ENCODE measurements at regions not wholly inside any gene's neighbourhood (a gene's known extent, or its start where the extent isn't known, plus 50 kb on each side); places are given as distances from the start of the nearest gene placed in this dataset.
"Not testable (repeated sequence)": the region's sequence is repeated elsewhere in the genome, so short reads cannot be mapped to it uniquely, and the experiment has no call there.

DNA sequence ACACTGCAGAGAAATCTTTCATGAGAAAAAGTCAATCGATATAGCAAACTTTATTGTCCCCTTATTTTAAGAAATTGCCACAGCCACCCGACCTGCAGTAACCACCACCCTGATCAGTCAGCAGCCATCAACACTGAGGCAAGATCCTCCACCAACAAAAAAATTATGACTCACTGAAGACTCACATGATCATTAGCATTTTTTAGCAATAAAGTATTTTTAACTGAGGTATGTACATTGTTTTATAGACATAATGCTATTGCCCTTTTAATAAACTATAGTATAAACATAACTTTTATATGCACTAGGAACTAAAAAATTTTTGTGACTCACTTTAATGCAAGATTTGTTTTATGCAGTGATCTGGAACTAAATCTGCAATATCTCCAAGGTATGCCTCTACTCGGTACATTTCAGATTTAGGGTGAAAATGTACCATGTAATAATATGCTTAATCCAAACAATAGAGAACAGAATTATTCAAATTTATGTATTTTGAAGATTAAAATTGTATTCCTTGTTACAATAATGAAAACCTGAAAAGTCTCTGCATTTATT lies 79.2 kb upstream of the CEP126 start:
- DNase-seq (ENCODE audit: low read depth, low spot score), result no peak
- in situ Hi-C loops (cut with HindIII; ENCODE audit: low pct_unique_long_range_greater_than_20kb, low sequenced_read_pairs), result no loop called here

DNA sequence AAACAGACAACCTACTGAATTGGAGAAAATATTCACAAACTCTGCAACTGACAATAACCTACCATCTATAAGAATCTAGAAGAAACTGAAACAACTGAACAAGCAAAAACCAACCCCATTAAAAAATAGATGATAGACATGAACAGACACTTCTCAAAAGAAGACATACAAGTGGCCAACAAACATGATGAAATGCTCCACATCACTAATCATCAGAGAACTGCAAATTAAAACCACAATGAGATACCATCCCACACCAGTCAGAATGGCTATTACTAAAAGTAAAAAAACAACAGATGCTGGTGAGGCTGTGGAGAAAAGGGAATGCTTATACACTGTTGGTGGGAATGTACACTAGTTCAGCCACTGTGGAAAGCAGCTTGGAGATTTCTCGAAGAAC lies 84.3 kb upstream of the CEP126 start:
- in situ Hi-C loops (cut with HindIII; ENCODE audit: low pct_unique_long_range_greater_than_20kb, low sequenced_read_pairs); DNase-seq (ENCODE audit: low read depth, low spot score): not testable (repeated sequence)

GRCh38 chr11:101825531-101825930 lies 89.3 kb upstream of the CEP126 start:
- in situ Hi-C loops (cut with HindIII; ENCODE audit: low pct_unique_long_range_greater_than_20kb, low sequenced_read_pairs), result no loop called here
- DNase-seq (ENCODE audit: low read depth, low spot score), result no peak

DNA sequence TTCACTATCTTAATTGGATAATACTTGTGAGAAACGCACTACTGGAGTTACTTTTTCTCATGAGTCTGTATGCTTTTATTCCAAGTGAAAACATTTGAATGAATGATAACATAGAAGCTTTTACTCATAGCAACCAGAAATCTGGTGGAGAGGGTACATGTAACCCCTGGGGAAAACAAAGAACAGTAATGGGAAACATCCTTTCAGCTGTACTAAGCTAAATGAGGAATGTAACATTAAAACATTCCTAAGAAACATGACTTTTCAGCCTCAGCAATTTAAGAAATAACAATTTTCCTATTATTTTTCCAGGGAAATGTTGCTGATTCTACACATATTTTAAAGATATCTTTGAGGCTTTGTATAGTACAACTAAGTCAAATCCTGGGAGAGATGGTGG lies 97.2 kb upstream of the CEP126 start:
- no peak for DNase-seq (ENCODE audit: low read depth, low spot score)
- in situ Hi-C loops (cut with HindIII; ENCODE audit: low pct_unique_long_range_greater_than_20kb, low sequenced_read_pairs), result no loop called here

DNA sequence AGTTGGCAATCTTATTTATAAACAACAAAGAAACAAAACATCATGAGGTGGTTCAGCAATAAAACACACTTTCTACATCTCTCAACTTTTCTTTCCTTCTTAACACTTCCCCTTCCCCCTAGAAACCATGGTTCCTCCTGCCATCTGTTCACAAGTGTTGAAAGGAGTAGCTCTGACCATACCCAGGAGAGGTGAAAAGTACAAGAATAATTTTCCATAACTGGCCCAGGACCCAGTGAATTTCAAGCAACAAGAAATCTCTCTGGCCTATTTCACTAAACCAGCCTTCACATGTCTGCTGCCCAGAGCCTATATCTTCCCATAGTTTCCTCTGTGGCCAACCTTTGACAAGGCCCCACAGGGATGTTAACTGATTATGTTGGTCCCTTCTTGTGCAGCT lies 98.2 kb upstream of the CEP126 start:
- in situ Hi-C loops (cut with HindIII; ENCODE audit: low pct_unique_long_range_greater_than_20kb, low sequenced_read_pairs), result no loop called here
- DNase-seq (ENCODE audit: low read depth, low spot score), result no peak

GRCh38 chr11:101812546-101812945 lies 102.3 kb upstream of the CEP126 start:
- no peak for DNase-seq (ENCODE audit: low read depth, low spot score)
- in situ Hi-C loops (cut with HindIII; ENCODE audit: low pct_unique_long_range_greater_than_20kb, low sequenced_read_pairs), result no loop called here

GRCh38 chr11:101810546-101810945 lies 104.3 kb upstream of the CEP126 start:
- no peak for DNase-seq (ENCODE audit: low read depth, low spot score)
- in situ Hi-C loops (cut with HindIII; ENCODE audit: low pct_unique_long_range_greater_than_20kb, low sequenced_read_pairs), result no loop called here

- in situ Hi-C loops (cut with HindIII; ENCODE audit: low pct_unique_long_range_greater_than_20kb, low sequenced_read_pairs), result no loop called here
- DNase-seq (ENCODE audit: low read depth, low spot score), result no peak
Observed at GRCh38 chr11:101807531-101807930, 107.3 kb upstream of the CEP126 start.

GRCh38 chr11:101803651-101804050 lies 111.2 kb upstream of the CEP126 start:
- in situ Hi-C loops (cut with HindIII; ENCODE audit: low pct_unique_long_range_greater_than_20kb, low sequenced_read_pairs), result no loop called here
- no peak for DNase-seq (ENCODE audit: low read depth, low spot score)

DNA sequence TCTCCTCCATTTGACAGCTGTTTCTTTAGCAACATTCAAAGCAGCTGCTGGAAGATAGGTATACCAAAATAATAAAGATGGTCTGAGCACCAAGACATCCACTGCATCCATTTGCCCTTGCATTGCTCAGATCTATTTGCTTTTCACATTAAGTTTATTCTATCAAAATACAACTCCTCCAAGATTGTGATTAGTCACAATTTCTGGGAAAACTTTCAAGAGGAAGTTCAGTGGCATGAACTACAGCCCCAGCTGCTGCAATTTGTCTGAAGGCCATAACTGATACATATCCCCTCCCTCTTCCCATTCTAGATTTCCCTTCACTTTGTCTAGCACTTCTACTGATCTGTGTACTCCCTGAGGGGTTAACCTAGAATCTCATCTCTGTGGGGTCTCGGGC lies 117.5 kb upstream of the CEP126 start:
- no peak for DNase-seq (ENCODE audit: low read depth, low spot score)
- in situ Hi-C loops (cut with HindIII; ENCODE audit: low pct_unique_long_range_greater_than_20kb, low sequenced_read_pairs), result no loop called here

DNA sequence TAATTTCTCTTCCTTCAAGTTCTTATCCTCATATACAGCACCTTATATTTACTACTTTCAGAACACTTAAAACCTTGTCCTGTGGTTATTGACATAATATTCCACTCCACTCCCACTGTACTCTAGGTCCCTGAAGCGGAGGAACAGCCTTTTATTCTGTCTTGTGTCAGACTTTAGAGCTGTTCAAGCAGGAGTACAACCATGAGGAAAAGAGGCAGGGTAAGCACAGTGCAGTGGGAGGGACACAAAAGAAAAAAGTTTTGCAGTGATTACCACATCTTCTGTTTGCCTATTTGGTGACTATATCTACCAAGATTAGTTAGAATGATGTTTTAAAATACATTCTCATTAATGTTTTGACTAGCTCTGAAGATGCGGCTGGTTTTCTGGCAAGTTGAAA lies 122.0 kb upstream of the CEP126 start:
- no peak for DNase-seq (ENCODE audit: low read depth, low spot score)
- in situ Hi-C loops (cut with HindIII; ENCODE audit: low pct_unique_long_range_greater_than_20kb, low sequenced_read_pairs), result no loop called here

- in situ Hi-C loops (cut with HindIII; ENCODE audit: low pct_unique_long_range_greater_than_20kb, low sequenced_read_pairs), result no loop called here
- no peak for DNase-seq (ENCODE audit: low read depth, low spot score)
Observed at GRCh38 chr11:101786916-101787315, 127.9 kb upstream of the CEP126 start.

DNA sequence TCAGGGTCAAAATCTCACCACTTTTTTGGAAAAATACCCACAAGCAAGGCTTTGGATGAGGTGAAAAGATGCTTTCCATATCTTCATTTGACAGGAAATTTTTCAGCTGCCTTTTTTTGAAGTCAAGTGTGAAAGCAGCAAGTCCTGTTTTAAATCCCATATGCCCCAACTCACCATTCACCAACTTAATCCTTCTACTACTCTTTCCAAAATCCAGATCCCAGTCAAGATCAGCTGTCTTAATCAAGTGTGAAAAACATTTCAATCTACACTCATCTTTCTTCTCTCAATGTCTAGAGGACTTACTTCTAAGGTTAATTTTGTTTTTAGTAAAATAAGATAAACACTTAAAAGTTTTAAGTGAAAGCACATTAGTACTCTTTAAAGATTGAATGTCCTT lies 128.4 kb upstream of the CEP126 start:
- no peak for DNase-seq (ENCODE audit: low read depth, low spot score)
- in situ Hi-C loops (cut with HindIII; ENCODE audit: low pct_unique_long_range_greater_than_20kb, low sequenced_read_pairs), result no loop called here

DNA sequence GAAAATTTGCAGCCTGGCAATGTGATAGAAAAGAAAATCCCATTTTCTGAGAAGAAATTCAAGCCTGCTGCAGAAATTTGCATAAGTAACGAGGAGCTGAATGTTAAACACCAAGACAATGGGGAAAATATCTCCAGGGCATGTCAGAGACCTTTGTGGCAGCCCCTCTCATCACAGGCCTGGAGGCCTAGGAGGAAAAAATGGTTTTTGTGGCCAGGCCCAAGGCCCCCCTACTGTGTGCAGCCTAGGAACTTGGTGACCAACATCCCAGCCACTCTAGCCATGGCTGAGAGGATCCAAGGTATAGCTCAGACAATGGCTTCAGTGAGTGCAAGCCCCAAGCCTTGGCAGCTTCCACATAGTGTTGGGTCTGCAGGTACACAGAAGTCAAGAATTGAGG lies 135.6 kb upstream of the CEP126 start:
- DNase-seq (ENCODE audit: low read depth, low spot score); in situ Hi-C loops (cut with HindIII; ENCODE audit: low pct_unique_long_range_greater_than_20kb, low sequenced_read_pairs): not testable (repeated sequence)

DNA sequence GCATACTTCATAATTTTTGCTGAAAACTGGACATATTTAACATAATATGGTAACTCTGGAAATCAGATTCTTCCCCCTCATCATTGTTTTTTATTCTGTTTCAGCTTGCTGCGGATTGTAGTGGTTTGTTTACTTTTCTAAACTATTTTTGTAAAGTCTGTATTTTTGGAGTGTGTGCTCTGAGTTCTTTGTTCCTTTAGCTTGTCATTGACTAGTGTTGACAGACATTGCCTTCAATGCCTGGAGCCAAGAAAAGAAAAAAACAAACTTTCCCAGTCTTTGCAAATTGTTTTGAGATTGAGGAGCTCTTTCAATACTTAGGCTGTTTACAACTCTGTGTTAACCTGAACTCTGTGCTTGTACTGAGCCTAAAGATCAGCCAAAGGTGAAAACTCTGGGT lies 137.3 kb upstream of the CEP126 start:
- in situ Hi-C loops (cut with HindIII; ENCODE audit: low pct_unique_long_range_greater_than_20kb, low sequenced_read_pairs), result no loop called here
- no peak for DNase-seq (ENCODE audit: low read depth, low spot score)

GRCh38 chr11:101775033-101775432 lies 139.8 kb upstream of the CEP126 start:
- in situ Hi-C loops (cut with HindIII; ENCODE audit: low pct_unique_long_range_greater_than_20kb, low sequenced_read_pairs), result no loop called here
- no peak for DNase-seq (ENCODE audit: low read depth, low spot score)

DNA sequence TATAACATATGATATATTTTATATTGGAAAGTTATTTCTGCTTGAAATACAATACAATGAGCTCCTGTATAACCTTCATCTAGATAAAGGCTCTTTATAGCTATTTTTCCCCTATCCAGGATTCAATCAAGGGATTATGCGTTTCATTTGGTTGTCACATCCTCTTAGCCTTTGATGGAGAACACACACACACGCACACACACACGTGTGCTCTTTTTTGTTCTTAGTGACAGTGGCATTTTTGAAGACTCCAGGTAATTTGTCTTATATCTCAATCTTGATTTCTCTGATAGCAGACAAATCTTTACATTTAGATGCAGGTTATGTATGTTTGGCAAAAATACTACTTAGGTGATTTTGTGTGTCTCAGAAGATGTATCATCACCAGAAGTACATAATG lies 144.2 kb upstream of the CEP126 start:
- in situ Hi-C loops (cut with HindIII; ENCODE audit: low pct_unique_long_range_greater_than_20kb, low sequenced_read_pairs), result no loop called here
- no peak for DNase-seq (ENCODE audit: low read depth, low spot score)

DNA sequence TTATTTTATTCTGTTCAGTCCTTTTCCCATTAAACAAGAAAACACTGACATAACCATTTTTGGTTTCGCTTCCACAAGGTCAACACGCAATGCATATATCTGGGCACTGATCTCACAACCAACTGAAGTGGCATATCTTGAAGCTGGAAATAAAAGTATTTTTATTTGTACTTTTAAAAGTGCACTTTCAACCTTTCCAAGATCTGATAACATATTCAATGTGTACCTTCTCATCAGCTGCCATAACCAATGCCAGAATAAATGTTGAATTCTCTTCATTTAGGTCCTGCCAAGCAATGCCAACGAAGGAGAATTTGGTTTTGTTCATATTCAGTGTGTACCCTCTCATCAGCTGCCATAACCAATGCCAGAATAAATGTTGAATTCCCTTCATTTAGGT lies 148.9 kb upstream of the CEP126 start:
- in situ Hi-C loops (cut with HindIII; ENCODE audit: low pct_unique_long_range_greater_than_20kb, low sequenced_read_pairs), result no loop called here
- DNase-seq (ENCODE audit: low read depth, low spot score), result no peak

DNA sequence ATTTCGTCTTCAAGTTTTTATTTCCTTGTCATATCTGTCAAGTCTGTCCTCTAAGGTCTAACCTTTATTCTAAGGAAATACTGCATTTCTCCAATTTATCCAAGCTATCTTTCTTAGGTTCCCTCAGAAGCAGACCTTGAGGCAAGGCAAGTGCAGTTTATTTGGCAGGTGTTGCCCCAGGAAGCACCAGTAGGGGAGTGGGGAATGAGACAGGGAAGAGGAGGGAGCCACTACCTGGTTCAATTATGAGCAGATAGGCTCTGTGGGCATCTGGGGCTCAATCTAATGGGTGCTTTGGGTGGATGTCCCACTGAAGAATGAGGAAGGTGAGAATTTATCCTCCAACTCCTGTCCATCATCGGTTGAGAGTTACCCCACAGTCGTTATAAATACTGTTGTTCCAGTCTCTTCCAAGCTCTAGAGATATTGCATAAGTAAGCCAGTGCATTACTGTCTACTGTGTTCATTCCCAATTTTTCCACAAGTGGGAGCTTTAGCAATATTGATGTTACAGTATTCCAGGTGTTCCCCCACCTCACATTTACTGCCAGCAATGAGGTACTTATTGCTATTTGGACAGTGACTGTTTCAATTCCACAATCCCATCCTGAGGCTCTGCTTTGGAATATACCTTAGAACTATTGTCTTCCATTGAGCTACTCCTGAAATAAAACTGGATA lies 154.9 kb upstream of the CEP126 start:
- in situ Hi-C loops (cut with HindIII; ENCODE audit: low pct_unique_long_range_greater_than_20kb, low sequenced_read_pairs), result no loop called here
- peak; percentile 36 for DNase-seq (ENCODE audit: low read depth, low spot score)

DNA sequence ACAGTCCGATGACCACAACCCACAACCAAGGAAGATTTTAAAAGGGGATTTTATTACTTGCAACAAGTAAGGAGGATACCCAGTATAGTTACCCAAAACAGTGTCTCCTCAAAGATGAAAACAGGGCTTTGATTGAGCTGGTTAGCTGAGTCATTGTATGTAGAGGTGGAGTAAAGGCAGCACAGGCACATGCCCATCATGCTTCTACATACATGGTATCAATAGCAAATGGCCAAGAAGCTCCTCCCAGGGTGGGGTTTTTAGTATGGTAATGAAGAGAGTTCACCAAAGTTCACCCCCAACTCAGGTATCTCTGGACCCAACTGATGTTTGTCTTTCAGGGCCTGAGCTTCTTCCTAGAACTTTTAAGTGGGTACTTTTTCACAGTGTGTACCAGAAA lies 157.1 kb upstream of the CEP126 start:
- in situ Hi-C loops (cut with HindIII; ENCODE audit: low pct_unique_long_range_greater_than_20kb, low sequenced_read_pairs), result no loop called here
- no peak for DNase-seq (ENCODE audit: low read depth, low spot score)
